ENCODE measurements at regions not wholly inside any gene's neighbourhood (a gene's known extent, or its start where the extent isn't known, plus 50 kb on each side); places are given as distances from the start of the nearest gene placed in this dataset.

DNA sequence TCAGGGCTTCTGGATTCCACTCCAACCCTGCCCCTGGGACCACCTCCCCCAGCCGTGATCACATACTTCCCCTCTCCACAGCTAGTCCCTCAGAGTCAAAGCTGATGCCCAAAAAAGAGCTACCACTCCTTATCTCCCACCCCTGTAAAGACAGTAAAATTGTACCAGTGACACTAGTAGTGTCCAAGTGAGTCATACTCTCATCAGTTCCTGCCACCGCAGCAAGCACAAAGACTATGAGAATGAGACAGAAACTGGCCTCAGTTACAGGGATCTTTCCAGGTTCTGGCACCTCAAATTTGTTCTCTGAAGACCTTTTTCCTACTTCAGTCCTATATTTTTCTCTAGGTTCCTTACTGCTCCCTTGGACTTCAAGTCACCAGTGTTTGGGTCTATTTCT is 144.2 kb downstream of the SPRY2 start:
- CTCF ChIA-PET, result no interaction called here
- DNase-seq (ENCODE audit: low spot score) (no peak), ATAC-seq (no peak)
- H3K27ac Mint-ChIP-seq, result no peak overlapping the region
- H3K9me3 Mint-ChIP-seq, result 0 out of 2 replicates have a peak, but pooled peaks cover 3% of the 10 kb centered on the region
- no peak for TF ChIP-seq SOX15 (CRISPR knock-in tag; IDR thresholded peaks at IDR 0.05)
- TF ChIP-seq USF1 (CRISPR knock-in tag; IDR thresholded peaks at IDR 0.05), result no peak
- H3K36me3 Mint-ChIP-seq, result no peaks in the 10 kb centered on the region
- no peaks in the 10 kb centered on the region for H3K27me3 Mint-ChIP-seq (ENCODE audit: low read depth)
- H3K4me3 Mint-ChIP-seq, result no peak overlapping the region
- POLR2A ChIA-PET, result no interaction called here
- H3K4me1 Mint-ChIP-seq, result peaks cover 17% of the 10 kb centered on the region

- Mint-ChIP-seq H3K4me1 (peaks cover 23% of the 10 kb centered on the region), H3K27ac (no peak overlapping the region), H3K4me3 (no peak overlapping the region), H3K9me3 (no peaks in the 10 kb centered on the region), H3K36me3 (no peaks in the 10 kb centered on the region), H3K27me3 (ENCODE audit: low read depth) (no peaks in the 10 kb centered on the region)
- ChIA-PET POLR2A (no interaction called here), CTCF (no interaction called here)
- TF ChIP-seq RELA (CRISPR knock-in tag; IDR thresholded peaks at IDR 0.05; ENCODE audit: borderline replicate concordance) (no peak), IRF2 (CRISPR knock-in tag; IDR thresholded peaks at IDR 0.05; ENCODE audit: borderline replicate concordance, low read depth) (no peak), ELF4 (CRISPR knock-in tag; IDR thresholded peaks at IDR 0.05; ENCODE audit: low read depth) (no peak), TEAD4 (CRISPR knock-in tag; IDR thresholded peaks at IDR 0.05) (no peak), MYBL2 (CRISPR knock-in tag; IDR thresholded peaks at IDR 0.05) (no peak), FOXK1 (CRISPR knock-in tag; IDR thresholded peaks at IDR 0.05) (no peak), ZNF281 (CRISPR knock-in tag; IDR thresholded peaks at IDR 0.05) (no peak), PRDM15 (CRISPR knock-in tag; IDR thresholded peaks at IDR 0.05) (no peak), NR3C1 (CRISPR knock-in tag; conservative IDR thresholded peaks at IDR 0.05; ENCODE audit: low read depth) (no peak)
- DNase-seq (ENCODE audit: low spot score) (no peak), ATAC-seq (no peak)
Measured at GRCh38 chr13:80195649-80196048, 145.3 kb downstream of the SPRY2 start.

DNA sequence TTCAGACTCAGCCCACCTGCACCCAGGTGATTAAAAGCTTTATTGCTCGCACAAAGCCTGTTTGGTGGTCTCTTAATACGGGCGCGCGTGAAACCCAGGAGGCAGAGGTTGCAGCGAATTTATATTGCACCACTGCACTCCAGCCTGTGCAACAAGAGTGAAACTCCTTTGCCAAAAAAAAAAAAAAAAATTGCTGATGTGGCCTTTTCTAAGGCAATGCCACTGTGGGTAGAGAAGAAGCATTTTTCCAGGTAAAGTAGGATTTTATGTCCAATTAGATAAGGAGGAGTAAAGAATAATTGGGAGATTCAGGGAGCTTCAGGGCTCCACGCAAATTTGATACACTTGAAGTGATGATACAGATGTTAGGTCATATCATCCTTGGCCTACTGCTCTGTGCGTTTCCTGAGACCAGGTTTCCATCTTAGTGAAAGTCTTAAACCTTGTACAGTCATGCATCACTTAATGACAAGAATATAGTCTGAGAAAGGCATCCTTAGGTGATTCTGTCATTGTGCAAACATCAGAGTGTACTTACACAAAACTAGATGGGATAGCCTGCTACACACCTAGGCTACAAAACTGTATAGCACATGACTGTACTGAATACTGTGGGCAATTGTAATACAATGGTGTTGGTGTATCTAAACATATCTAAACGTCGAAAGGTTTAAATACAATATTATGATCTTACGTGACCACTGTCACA is 150.9 kb downstream of the SPRY2 start:
- ChIA-PET CTCF (no interaction called here), POLR2A (interaction anchor here (0.7 kb wide), 1 partner anchor 174 kb away, joined by 3 read pairs; no protein-coding TSS in a partner anchor)
- DNase-seq (ENCODE audit: low spot score) (no peak), ATAC-seq (no peak)
- peaks cover 16% of the 10 kb centered on the region for H3K4me1 Mint-ChIP-seq
- H3K27me3 Mint-ChIP-seq (ENCODE audit: low read depth), result peaks cover 1% of the 10 kb centered on the region; the same call in 1 of the 2 replicates
- no peak overlapping the region for H3K27ac Mint-ChIP-seq
- no peaks in the 10 kb centered on the region; the same call in 1 of the 2 replicates for H3K9me3 Mint-ChIP-seq
- no peaks in the 10 kb centered on the region for H3K36me3 Mint-ChIP-seq
- H3K4me3 Mint-ChIP-seq, result no peak overlapping the region
- TF ChIP-seq ATF6 (CRISPR knock-in tag; IDR thresholded peaks at IDR 0.05), result no peak
- no peak for TF ChIP-seq ZBTB21 (CRISPR knock-in tag; IDR thresholded peaks at IDR 0.05; ENCODE audit: borderline replicate concordance)
- TF ChIP-seq ZSCAN18 (CRISPR knock-in tag; IDR thresholded peaks at IDR 0.05), result no peak
- TF ChIP-seq USF2 (CRISPR knock-in tag; IDR thresholded peaks at IDR 0.05), result no peak
- no peak for TF ChIP-seq NR2C2 (CRISPR knock-in tag; IDR thresholded peaks at IDR 0.05)
- TF ChIP-seq CBFB (CRISPR knock-in tag; IDR thresholded peaks at IDR 0.05; ENCODE audit: low read depth), result no peak
